Fibroblast of lung (primary cell): ENCODE measurements at regions not wholly inside any gene's neighbourhood (a gene's known extent, or its start where the extent isn't known, plus 50 kb on each side); places are given as distances from the start of the nearest gene placed in this dataset.

ENCODE experiments used
- DNase-seq, 2 donors: peaks; one replicate each; pipeline versions ENCODE4 v3.0.0 to v3.0.0-alpha.2; 2010; ENCODE audit warnings: low read depth in 2 of 2
- H2AFZ ChIP-seq: 2 replicates; pipeline ENCODE4 v1.5.1; 2012; ENCODE audit warnings: low read length, control low read depth, inconsistent platforms
- H3K27ac ChIP-seq: 2 replicates; pipeline ENCODE4 v1.5.1; 2011; ENCODE audit warnings: low read length, control low read depth; ENCODE audit not compliant: insufficient read depth
- H3K27me3 ChIP-seq: 2 replicates; pipeline ENCODE4 v1.5.1; 2011; ENCODE audit warnings: mild to moderate bottlenecking, low read length; ENCODE audit not compliant: control insufficient read depth, insufficient read depth
- H3K36me3 ChIP-seq: 2 replicates; pipeline ENCODE4 v1.5.1; 2011; ENCODE audit warnings: low read length; ENCODE audit not compliant: control insufficient read depth, insufficient read depth
- H3K4me1 ChIP-seq: 2 replicates; pipeline ENCODE4 v1.5.1; 2011; ENCODE audit warnings: low read length; ENCODE audit not compliant: control insufficient read depth, insufficient read depth; ENCODE audit errors: extremely low read depth
- H3K4me2 ChIP-seq: 2 replicates; pipeline ENCODE4 v1.5.1; 2011; ENCODE audit warnings: low read length, control low read depth; ENCODE audit not compliant: insufficient read depth; ENCODE audit errors: extremely low read depth
- H3K4me3 ChIP-seq, 4 experiments: fragments of 200-600 bp in 1 of 4; sonication (generic) in 1 of 4; replicated peaks in 1 of 4; 2 replicates each; pipeline ENCODE4 v1.5.1; 2011 to 2016; ENCODE audit warnings: low read length in 4 of 4, low read depth in 3 of 4, mild to moderate bottlenecking in 3 of 4, control low read depth in 2 of 4, inconsistent platforms in 1 of 4, mixed read lengths in 1 of 4; ENCODE audit not compliant: insufficient read depth in 1 of 4; ENCODE audit errors: control extremely low read depth in 1 of 4
- H3K79me2 ChIP-seq: 2 replicates; pipeline ENCODE4 v1.5.1; 2012; ENCODE audit warnings: mild to moderate bottlenecking, low read length, inconsistent platforms; ENCODE audit not compliant: control insufficient read depth, insufficient read depth
- H3K9ac ChIP-seq: 2 replicates; pipeline ENCODE4 v1.5.1; 2011; ENCODE audit warnings: mild to moderate bottlenecking, low read length, control low read depth; ENCODE audit not compliant: insufficient read depth
- H3K9me3 ChIP-seq: 2 replicates; pipeline ENCODE4 v1.5.1; 2012; ENCODE audit warnings: low read depth, low read length; ENCODE audit not compliant: control insufficient read depth, insufficient read depth
- H4K20me1 ChIP-seq: 2 replicates; pipeline ENCODE4 v1.5.1; 2011; ENCODE audit warnings: low read length; ENCODE audit not compliant: control insufficient read depth, insufficient read depth; ENCODE audit errors: extremely low read depth
- EZH2 ChIP-seq: IDR thresholded peaks from 2 replicates; pipeline ENCODE4 v1.5.1; 2012; ENCODE audit warnings: low read length, control low read depth, mild to moderate bottlenecking; ENCODE audit errors: missing control alignments

GRCh38 chr6:20351534-20351933, 50.1 kb upstream of the E2F3 start:
- Histone ChIP-seq H4K20me1 (no peaks in the 10 kb centered on the region), H3K27me3 (no peaks in the 10 kb centered on the region), H3K9ac (no peak overlapping the region), H3K36me3 (no peaks in the 10 kb centered on the region), H3K4me2 (no peak overlapping the region), H3K79me2 (no peaks in the 10 kb centered on the region), H3K27ac (no peak overlapping the region), H3K9me3 (no peaks in the 10 kb centered on the region), H3K4me1 (no peaks in the 10 kb centered on the region), H3K4me3 (no peak overlapping the region), H2AFZ (no peak overlapping the region)
- DNase-seq = no peak
- no peak for TF ChIP-seq EZH2
